HEK293 (cell line): ENCODE measurements at regions not wholly inside any gene's neighbourhood (a gene's known extent, or its start where the extent isn't known, plus 50 kb on each side); places are given as distances from the start of the nearest gene placed in this dataset.
"Not testable (repeated sequence)": the region's sequence is repeated elsewhere in the genome, so short reads cannot be mapped to it uniquely, and the experiment has no call there.

Experiments
- CTCF ChIP-seq: fragments of 450-650 bp; formaldehyde crosslinking; IDR thresholded peaks from 2 replicates; pipeline ENCODE4 v1.5.1; 2016; ENCODE audit warnings: missing biosample characterization, missing genetic modification characterization
- ELK4 ChIP-seq: IDR thresholded peaks from 2 replicates; pipeline ENCODE4 v1.6.1; 2011; ENCODE audit warnings: mild to moderate bottlenecking, low read depth, low read length, borderline replicate concordance
- MEIS1 ChIP-seq: sonication (generic); formaldehyde crosslinking; IDR thresholded peaks from 2 replicates; pipeline ENCODE4 v1.8.1; 2022; ENCODE audit warnings: missing genetic modification reagents, mild to moderate bottlenecking, borderline replicate concordance
- OSR2 ChIP-seq: fragments of 450-650 bp; formaldehyde crosslinking; IDR thresholded peaks from 2 replicates; pipeline ENCODE4 v1.5.1; 2016; ENCODE audit warnings: missing biosample characterization, missing genetic modification characterization
- PRDM10 ChIP-seq: fragments of 450-650 bp; formaldehyde crosslinking; IDR thresholded peaks from 2 replicates; pipeline ENCODE4 v1.5.1; 2016; ENCODE audit warnings: missing biosample characterization, missing genetic modification characterization
- ZBTB10 ChIP-seq: fragments of 450-650 bp; formaldehyde crosslinking; IDR thresholded peaks from 2 replicates; pipeline ENCODE4 v1.5.1; 2016; ENCODE audit warnings: missing biosample characterization, missing genetic modification characterization
- ZBTB17 ChIP-seq: fragments of 450-650 bp; formaldehyde crosslinking; IDR thresholded peaks from 2 replicates; pipeline ENCODE4 v1.5.1; 2016; ENCODE audit warnings: missing biosample characterization, missing genetic modification characterization
- ZBTB26 ChIP-seq: fragments of 450-650 bp; formaldehyde crosslinking; optimal IDR thresholded peaks from 2 replicates; pipeline ENCODE3; 2016; ENCODE audit warnings: missing biosample characterization, mild to moderate bottlenecking, missing genetic modification characterization
- ZFP41 ChIP-seq: fragments of 450-650 bp; formaldehyde crosslinking; IDR thresholded peaks from 2 replicates; pipeline ENCODE4 v1.5.1; 2016; ENCODE audit warnings: missing biosample characterization, missing genetic modification characterization, borderline replicate concordance
- ZNF132 ChIP-seq: fragments of 450-650 bp; formaldehyde crosslinking; IDR thresholded peaks from 2 replicates; pipeline ENCODE4 v1.5.1; 2017; ENCODE audit warnings: missing biosample characterization, missing genetic modification characterization, borderline replicate concordance
- ZNF16 ChIP-seq: fragments of 450-650 bp; formaldehyde crosslinking; IDR thresholded peaks from 2 replicates; pipeline ENCODE4 v1.5.1; 2016; ENCODE audit warnings: low read depth, missing biosample characterization, missing genetic modification characterization
- ZNF221 ChIP-seq: fragments of 450-650 bp; formaldehyde crosslinking; IDR thresholded peaks from 2 replicates; pipeline ENCODE4 v1.5.1; 2017; ENCODE audit warnings: missing biosample characterization, missing genetic modification characterization, borderline replicate concordance
- ZNF292 ChIP-seq: fragments of 450-650 bp; formaldehyde crosslinking; IDR thresholded peaks from 2 replicates; pipeline ENCODE4 v1.5.1; 2016; ENCODE audit warnings: low read depth, missing biosample characterization, missing genetic modification characterization, borderline replicate concordance
- ZNF580 ChIP-seq: fragments of 450-650 bp; formaldehyde crosslinking; IDR thresholded peaks from 2 replicates; pipeline ENCODE4 v1.5.1; 2016; ENCODE audit warnings: missing biosample characterization, missing genetic modification characterization

- not testable (repeated sequence) for TF ChIP-seq CTCF; ZNF16 (tag by site-specific recombination); ZBTB17 (tag by site-specific recombination); PRDM10 (tag by site-specific recombination); ZBTB26 (tag by site-specific recombination); ZNF221 (tag by site-specific recombination); ZNF132; MEIS1 (CRISPR knock-in tag); ELK4; ZNF580; OSR2 (tag by site-specific recombination); ZFP41 (tag by site-specific recombination); ZBTB10; ZNF292
These were observed 212.1 kb upstream of the FAM3C start for GRCh38 chr7:121608183-121608582.
